Astrocyte of the cerebellum (primary cell): ENCODE measurements at regions not wholly inside any gene's neighbourhood (a gene's known extent, or its start where the extent isn't known, plus 50 kb on each side); places are given as distances from the start of the nearest gene placed in this dataset.

Experiments used
- DNase-seq: peaks from one replicate; pipeline ENCODE4 v3.0.0-alpha.2; 2011; ENCODE audit warnings: low read depth
- H3K4me3 ChIP-seq: 2 replicates; pipeline ENCODE4 v1.5.1; 2011; ENCODE audit warnings: mild to moderate bottlenecking, low read depth, low read length, moderate library complexity
- CTCF ChIP-seq: IDR thresholded peaks from 2 replicates; pipeline ENCODE4 v1.5.1; 2012; ENCODE audit warnings: low read length, low read depth, moderate library complexity, mild to moderate bottlenecking; ENCODE audit errors: missing control alignments
- in situ Hi-C: cut with HindIII; loops from 2 replicates; pipeline ENCODE4 v1.10.0; 2017; ENCODE audit warnings: low sequenced_read_pairs

GRCh38 chr11:32279672-32280071, 155.7 kb downstream of the WT1 start:
- in situ Hi-C loops, result no loop called here
- no peak for DNase-seq
- peak; percentile 38 for TF ChIP-seq CTCF
- H3K4me3 ChIP-seq, result no peak overlapping the region

- TF ChIP-seq CTCF, result no peak
- in situ Hi-C loops, result no loop called here
- no peak overlapping the region for H3K4me3 ChIP-seq
- no peak for DNase-seq
Observed at GRCh38 chr11:32280339-32280738, 155.0 kb downstream of the WT1 start.

GRCh38 chr11:32288276-32288675, 147.1 kb downstream of the WT1 start:
- in situ Hi-C loops, result no loop called here
- no peak for DNase-seq
- no peak overlapping the region for H3K4me3 ChIP-seq
- TF ChIP-seq CTCF, result peak; percentile 8

- DNase-seq, result no peak
- TF ChIP-seq CTCF, result no peak
- no peak overlapping the region for H3K4me3 ChIP-seq
- in situ Hi-C loops, result no loop called here
Observed at GRCh38 chr11:32289701-32290100, 145.6 kb downstream of the WT1 start.

- H3K4me3 ChIP-seq, result no peak overlapping the region
- no peak for TF ChIP-seq CTCF
- no peak for DNase-seq
- in situ Hi-C loops, result no loop called here
Observed at GRCh38 chr11:32290783-32291182, 144.6 kb downstream of the WT1 start.

GRCh38 chr11:32297611-32298011, 137.7 kb downstream of the WT1 start:
- no peak overlapping the region for H3K4me3 ChIP-seq
- DNase-seq, result peak; percentile 20
- TF ChIP-seq CTCF, result peak; percentile 25
- in situ Hi-C loops, result no loop called here

GRCh38 chr11:32302826-32303225, 132.5 kb downstream of the WT1 start:
- in situ Hi-C loops, result no loop called here
- TF ChIP-seq CTCF, result no peak
- DNase-seq, result no peak
- H3K4me3 ChIP-seq, result no peak overlapping the region
